ENCODE measurements at regions not wholly inside any gene's neighbourhood (a gene's known extent, or its start where the extent isn't known, plus 50 kb on each side); places are given as distances from the start of the nearest gene placed in this dataset.
"Not testable (repeated sequence)": the region's sequence is repeated elsewhere in the genome, so short reads cannot be mapped to it uniquely, and the experiment has no call there.

DNA sequence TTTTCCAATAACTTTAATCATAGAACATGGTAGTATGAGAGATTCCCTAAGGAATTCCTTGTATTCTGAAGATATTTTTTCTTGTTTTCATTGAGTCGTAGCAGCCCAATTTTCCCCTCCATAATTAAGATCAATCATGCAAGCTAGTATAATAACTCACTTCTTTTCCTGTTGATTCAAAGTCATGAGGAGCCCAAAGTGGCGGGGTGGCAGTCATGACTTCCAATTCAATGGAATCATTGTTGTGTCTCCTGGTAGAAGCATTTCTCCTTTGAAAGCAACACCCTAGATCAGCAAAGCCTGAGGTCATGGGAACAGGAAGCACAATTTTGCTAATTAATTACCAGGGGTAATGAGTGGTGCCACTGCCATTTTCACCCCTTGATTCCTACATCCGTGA, 77.6 kb upstream of the MAGI2 start:
- Mint-ChIP-seq H3K4me3 (no peak overlapping the region), H3K9me3 (no peaks in the 10 kb centered on the region), H3K36me3 (ENCODE audit: low read depth) (no peaks in the 10 kb centered on the region), H3K27me3 (ENCODE audit: low read depth) (no peaks in the 10 kb centered on the region), H3K27ac (no peak overlapping the region), H3K4me1 (ENCODE audit: low read depth) (no peaks in the 10 kb centered on the region)

DNA sequence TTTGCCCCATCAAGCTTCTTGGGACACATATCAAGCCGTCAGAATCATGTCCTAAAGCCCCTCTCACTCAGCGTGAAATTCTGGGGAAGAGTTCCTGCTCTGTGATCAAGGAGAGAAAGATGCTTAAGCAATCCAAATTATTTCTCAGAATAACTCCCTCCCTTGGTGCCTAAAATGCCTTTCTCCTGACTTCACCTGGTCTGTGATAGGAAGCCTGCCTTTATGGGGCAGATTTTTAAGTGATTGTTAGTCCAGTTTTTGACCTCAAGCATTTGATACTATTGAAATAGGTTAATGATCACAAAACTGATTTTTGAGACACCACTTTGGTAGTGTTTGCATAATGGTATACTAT, 76.4 kb upstream of the MAGI2 start:
- Mint-ChIP-seq H3K27me3 (ENCODE audit: low read depth) (no peaks in the 10 kb centered on the region), H3K27ac (no peak overlapping the region), H3K4me3 (no peak overlapping the region), H3K9me3 (no peaks in the 10 kb centered on the region), H3K36me3 (ENCODE audit: low read depth) (no peaks in the 10 kb centered on the region), H3K4me1 (ENCODE audit: low read depth) (no peaks in the 10 kb centered on the region)

GRCh38 chr7:79529214-79529880, 75.9 kb upstream of the MAGI2 start:
- Mint-ChIP-seq H3K4me1 (ENCODE audit: low read depth) (no peaks in the 10 kb centered on the region), H3K9me3 (no peaks in the 10 kb centered on the region), H3K4me3 (no peak overlapping the region), H3K27ac (no peak overlapping the region), H3K27me3 (ENCODE audit: low read depth) (no peaks in the 10 kb centered on the region), H3K36me3 (ENCODE audit: low read depth) (no peaks in the 10 kb centered on the region)

DNA sequence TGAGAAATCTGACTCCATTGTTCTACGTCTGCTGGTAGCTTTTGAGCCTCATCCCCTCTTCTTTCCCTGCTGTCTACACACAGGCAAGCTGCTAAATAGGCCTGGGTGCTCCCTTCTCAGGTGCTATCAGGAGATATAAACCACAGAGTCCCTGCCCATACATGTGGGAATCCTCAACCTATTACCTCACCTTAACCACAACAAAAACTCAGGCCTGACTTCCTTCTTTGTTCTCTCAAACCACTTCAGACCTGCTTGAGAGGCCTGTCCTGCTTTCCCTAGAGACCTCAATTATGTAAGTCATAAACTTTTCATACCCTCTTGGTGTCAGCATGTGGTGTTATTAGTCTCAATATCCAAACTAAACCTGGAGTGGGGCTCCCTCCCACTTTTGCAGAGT, 75.0 kb upstream of the MAGI2 start:
- Mint-ChIP-seq H3K4me1 (ENCODE audit: low read depth) (no peaks in the 10 kb centered on the region), H3K4me3 (no peak overlapping the region), H3K9me3 (no peaks in the 10 kb centered on the region), H3K36me3 (ENCODE audit: low read depth) (no peaks in the 10 kb centered on the region), H3K27me3 (ENCODE audit: low read depth) (no peaks in the 10 kb centered on the region), H3K27ac (no peak overlapping the region)

DNA sequence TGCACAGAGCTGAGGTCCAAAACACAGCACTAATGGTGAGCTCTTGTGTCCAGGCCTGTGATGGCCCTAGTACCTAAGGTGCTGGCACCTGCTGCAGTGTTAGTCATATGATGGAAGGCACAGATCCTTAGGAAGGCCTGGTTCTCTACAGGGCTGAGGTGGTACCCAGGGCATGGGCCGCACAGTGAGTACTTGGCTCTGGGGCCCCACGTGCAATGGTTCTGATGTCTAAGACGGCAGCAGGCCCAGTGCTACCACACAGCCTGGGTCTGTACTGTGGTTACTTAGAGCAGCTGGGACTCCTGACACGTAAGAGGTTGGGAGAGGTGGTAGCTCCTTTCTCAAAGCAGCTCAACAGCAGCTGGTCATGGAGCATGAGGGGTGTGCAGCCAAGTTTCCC, 70.6 kb upstream of the MAGI2 start:
- Mint-ChIP-seq H3K4me3 (no peak overlapping the region), H3K27me3 (ENCODE audit: low read depth) (no peaks in the 10 kb centered on the region), H3K9me3 (no peaks in the 10 kb centered on the region), H3K27ac (no peak overlapping the region), H3K36me3 (ENCODE audit: low read depth) (no peaks in the 10 kb centered on the region), H3K4me1 (ENCODE audit: low read depth) (no peaks in the 10 kb centered on the region)

- Mint-ChIP-seq H3K4me1 (ENCODE audit: low read depth) (no peaks in the 10 kb centered on the region), H3K36me3 (ENCODE audit: low read depth) (no peaks in the 10 kb centered on the region), H3K4me3 (no peak overlapping the region), H3K27ac (no peak overlapping the region), H3K27me3 (ENCODE audit: low read depth) (no peaks in the 10 kb centered on the region), H3K9me3 (no peaks in the 10 kb centered on the region)
Measured at GRCh38 chr7:79523436-79523835, 70.0 kb upstream of the MAGI2 start.

DNA sequence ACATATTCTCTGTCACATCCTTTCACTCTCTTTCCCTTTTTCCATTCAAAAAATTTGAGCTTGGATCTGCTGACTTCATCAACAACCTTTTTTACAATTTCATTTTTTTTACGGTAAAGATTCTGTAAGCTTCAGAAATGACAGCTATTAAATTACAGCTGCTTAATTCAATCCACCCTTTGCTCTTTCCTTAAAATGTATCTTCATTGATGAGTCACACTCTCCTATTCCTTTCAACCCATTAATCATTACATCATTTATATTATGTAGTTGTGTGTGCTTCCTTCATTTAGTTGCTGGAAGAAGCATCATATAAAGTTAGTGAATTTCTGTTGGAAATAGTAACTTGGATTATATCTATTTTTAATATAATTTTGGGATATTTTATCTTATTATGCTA, 67.1 kb upstream of the MAGI2 start:
- Mint-ChIP-seq H3K9me3 (no peaks in the 10 kb centered on the region), H3K36me3 (ENCODE audit: low read depth) (no peaks in the 10 kb centered on the region), H3K27me3 (ENCODE audit: low read depth) (no peaks in the 10 kb centered on the region), H3K27ac (no peak overlapping the region), H3K4me3 (no peak overlapping the region), H3K4me1 (ENCODE audit: low read depth) (no peaks in the 10 kb centered on the region)

DNA sequence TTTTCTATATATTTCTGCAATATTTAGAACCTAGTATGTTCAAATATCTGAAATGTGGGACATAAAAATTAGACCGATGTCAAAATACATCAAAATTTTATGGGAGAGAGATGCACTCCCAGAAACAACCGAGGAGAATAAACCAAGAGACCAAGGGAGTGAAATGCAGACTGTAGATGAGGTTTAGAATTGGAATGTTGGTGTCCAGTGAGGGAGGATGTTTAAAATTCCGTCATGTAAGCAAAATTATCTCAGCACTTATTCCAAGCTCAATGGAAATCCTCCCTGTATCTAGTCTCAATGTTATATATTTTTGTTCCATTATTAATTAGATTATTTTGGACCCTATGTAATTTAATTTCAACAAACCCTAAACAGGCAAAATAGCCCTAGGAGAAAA, 61.9 kb upstream of the MAGI2 start:
- no peaks in the 10 kb centered on the region for H3K9me3 Mint-ChIP-seq
- H3K27ac Mint-ChIP-seq, result no peak overlapping the region
- no peaks in the 10 kb centered on the region for H3K36me3 Mint-ChIP-seq (ENCODE audit: low read depth)
- no peak overlapping the region for H3K4me3 Mint-ChIP-seq
- no peaks in the 10 kb centered on the region for H3K4me1 Mint-ChIP-seq (ENCODE audit: low read depth)
- no peaks in the 10 kb centered on the region for H3K27me3 Mint-ChIP-seq (ENCODE audit: low read depth)

GRCh38 chr7:79513261-79513660, 59.8 kb upstream of the MAGI2 start:
- H3K9me3 Mint-ChIP-seq, result no peaks in the 10 kb centered on the region
- no peak overlapping the region for H3K27ac Mint-ChIP-seq
- no peak overlapping the region for H3K4me3 Mint-ChIP-seq
- H3K4me1 Mint-ChIP-seq (ENCODE audit: low read depth), result no peaks in the 10 kb centered on the region
- no peaks in the 10 kb centered on the region for H3K36me3 Mint-ChIP-seq (ENCODE audit: low read depth)
- no peaks in the 10 kb centered on the region for H3K27me3 Mint-ChIP-seq (ENCODE audit: low read depth)

- no peaks in the 10 kb centered on the region for H3K4me1 Mint-ChIP-seq (ENCODE audit: low read depth)
- H3K9me3 Mint-ChIP-seq, result no peaks in the 10 kb centered on the region
Measured at GRCh38 chr7:79512261-79512660, 58.8 kb upstream of the MAGI2 start.

GRCh38 chr7:79511056-79511455, 57.6 kb upstream of the MAGI2 start:
- not testable (repeated sequence) for H3K4me3 Mint-ChIP-seq; H3K27me3 Mint-ChIP-seq (ENCODE audit: low read depth); H3K36me3 Mint-ChIP-seq (ENCODE audit: low read depth); H3K27ac Mint-ChIP-seq; H3K4me1 Mint-ChIP-seq (ENCODE audit: low read depth); H3K9me3 Mint-ChIP-seq

More at GRCh38 chr7:79512261-79512660, 58.8 kb upstream of the MAGI2 start:
- Mint-ChIP-seq H3K36me3 (ENCODE audit: low read depth) (no peaks in the 10 kb centered on the region), H3K27me3 (ENCODE audit: low read depth) (no peaks in the 10 kb centered on the region), H3K4me3 (no peak overlapping the region), H3K27ac (no peak overlapping the region)

- H3K4me3 Mint-ChIP-seq, result no peak overlapping the region
- H3K9me3 Mint-ChIP-seq, result no peaks in the 10 kb centered on the region
- H3K36me3 Mint-ChIP-seq (ENCODE audit: low read depth), result no peaks in the 10 kb centered on the region
- no peaks in the 10 kb centered on the region for H3K4me1 Mint-ChIP-seq (ENCODE audit: low read depth)
- no peak overlapping the region for H3K27ac Mint-ChIP-seq
- no peaks in the 10 kb centered on the region for H3K27me3 Mint-ChIP-seq (ENCODE audit: low read depth)
Measured at GRCh38 chr7:79507131-79507530, 53.7 kb upstream of the MAGI2 start.

DNA sequence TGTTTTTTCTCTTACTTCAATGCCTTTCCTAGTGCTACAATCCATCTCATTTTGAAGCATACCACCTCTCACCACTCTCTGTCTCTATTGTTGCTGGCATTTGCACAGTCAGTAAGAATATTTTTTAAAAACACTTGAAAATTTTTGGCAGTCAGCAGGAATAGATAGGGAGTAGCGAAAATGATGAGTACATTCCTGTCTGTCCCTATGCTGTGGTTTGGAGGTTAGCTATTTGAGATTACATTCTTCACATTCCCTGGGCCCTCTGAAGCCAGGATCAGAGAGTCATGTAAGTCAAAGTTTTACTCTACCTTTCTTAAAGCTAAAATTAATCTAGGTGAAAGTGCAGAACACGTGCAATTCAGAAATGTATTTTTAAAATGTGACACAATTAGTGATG, 53.0 kb upstream of the MAGI2 start:
- Mint-ChIP-seq H3K9me3 (no peaks in the 10 kb centered on the region), H3K27me3 (ENCODE audit: low read depth) (no peaks in the 10 kb centered on the region), H3K4me1 (ENCODE audit: low read depth) (no peaks in the 10 kb centered on the region), H3K36me3 (ENCODE audit: low read depth) (no peaks in the 10 kb centered on the region), H3K27ac (no peak overlapping the region), H3K4me3 (no peak overlapping the region)

DNA sequence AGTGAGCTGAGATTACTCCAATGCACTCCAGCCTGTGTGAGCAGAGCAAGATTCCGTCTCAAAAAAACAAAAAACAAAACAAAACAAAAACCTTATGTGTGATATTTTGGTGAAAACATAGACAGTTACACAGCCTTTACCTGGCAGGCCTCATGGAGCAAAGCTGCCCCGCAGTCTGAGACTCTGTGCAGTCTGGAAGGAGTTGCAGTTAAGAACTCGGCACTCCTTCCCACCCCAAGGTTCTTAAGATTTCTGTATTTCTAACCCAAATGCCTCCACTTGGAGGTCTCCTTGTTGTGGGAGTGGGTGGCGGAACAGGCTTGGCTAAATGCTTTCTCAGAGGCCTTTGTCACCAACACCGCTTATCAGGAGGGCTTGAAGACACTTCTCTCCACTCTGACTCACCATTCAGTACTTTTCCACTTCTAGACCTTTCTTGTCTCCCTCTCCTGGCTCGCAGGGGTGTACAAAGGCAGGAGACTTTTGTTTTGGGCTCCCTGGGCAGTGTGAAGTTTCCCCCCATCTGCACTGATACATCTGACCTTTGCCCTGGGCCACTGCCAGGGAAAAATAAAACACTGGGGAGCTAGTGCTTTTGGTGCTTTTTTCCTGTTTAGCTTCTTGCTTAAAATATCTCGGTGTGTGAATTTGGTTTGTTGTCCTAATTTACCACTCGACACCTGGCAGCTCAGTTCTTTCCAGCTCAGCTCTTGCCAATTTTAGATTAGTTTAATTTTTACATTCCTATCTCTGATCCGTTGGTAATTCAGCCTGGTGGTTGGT, 51.3 kb upstream of the MAGI2 start:
- Mint-ChIP-seq H3K27me3 (ENCODE audit: low read depth) (no peaks in the 10 kb centered on the region), H3K27ac (no peak overlapping the region), H3K4me1 (ENCODE audit: low read depth) (no peaks in the 10 kb centered on the region), H3K36me3 (ENCODE audit: low read depth) (no peaks in the 10 kb centered on the region), H3K9me3 (no peaks in the 10 kb centered on the region), H3K4me3 (no peak overlapping the region)
